ENCODE measurements at regions not wholly inside any gene's neighbourhood (a gene's known extent, or its start where the extent isn't known, plus 50 kb on each side); places are given as distances from the start of the nearest gene placed in this dataset.

- no peak for DNase-seq
These were observed 1119.7 kb downstream of the VRK1 start for GRCh38 chr14:97916669-97917568.

GRCh38 chr14:97920201-97920600 lies 1123.0 kb downstream of the VRK1 start:
- DNase-seq: no peak

- no peak for DNase-seq
These were observed 1124.1 kb downstream of the VRK1 start for GRCh38 chr14:97921296-97921695.

- no peak for DNase-seq
These were observed 1127.9 kb downstream of the VRK1 start for GRCh38 chr14:97924922-97925613.

GRCh38 chr14:97930166-97930565 lies 1133.0 kb downstream of the VRK1 start:
- no peak for DNase-seq

GRCh38 chr14:97931273-97931672 lies 1134.1 kb downstream of the VRK1 start:
- DNase-seq: no peak

- DNase-seq: no peak
These were observed 1145.7 kb downstream of the VRK1 start for GRCh38 chr14:97942921-97943320.

GRCh38 chr14:97943619-97944018 lies 1146.4 kb downstream of the VRK1 start:
- no peak for DNase-seq

- DNase-seq: no peak
These were observed 1147.2 kb downstream of the VRK1 start for GRCh38 chr14:97944380-97944779.

GRCh38 chr14:97945631-97946030 lies 1148.4 kb downstream of the VRK1 start:
- no peak for DNase-seq

- DNase-seq: no peak
These were observed 1149.1 kb downstream of the VRK1 start for GRCh38 chr14:97946240-97946639.

GRCh38 chr14:97946641-97947040 lies 1149.5 kb downstream of the VRK1 start:
- DNase-seq: no peak

GRCh38 chr14:97948841-97949240 lies 1151.7 kb downstream of the VRK1 start:
- DNase-seq: no peak

GRCh38 chr14:97956581-97957340 lies 1159.6 kb downstream of the VRK1 start:
- DNase-seq: no peak

- no peak for DNase-seq
These were observed 1162.1 kb downstream of the VRK1 start for GRCh38 chr14:97959251-97959650.

GRCh38 chr14:97960436-97960835 lies 1163.3 kb downstream of the VRK1 start:
- DNase-seq: no peak

GRCh38 chr14:97970222-97970621 lies 1173.0 kb downstream of the VRK1 start:
- no peak for DNase-seq

GRCh38 chr14:97975216-97975615 lies 1178.0 kb downstream of the VRK1 start:
- no peak for DNase-seq

GRCh38 chr14:97975962-97976361 lies 1178.8 kb downstream of the VRK1 start:
- DNase-seq: no peak

- no peak for DNase-seq
These were observed 1179.7 kb downstream of the VRK1 start for GRCh38 chr14:97976861-97977260.

- peak; percentile 65 to 70 for DNase-seq
These were observed 1180.6 kb downstream of the VRK1 start for GRCh38 chr14:97977651-97978261.

- peak; percentile 69 to 73 for DNase-seq
These were observed 1181.2 kb downstream of the VRK1 start for GRCh38 chr14:97978341-97978740.

- no peak for DNase-seq
These were observed 1196.4 kb downstream of the VRK1 start for GRCh38 chr14:97993508-97994019.
